Spinal cord (tissue), 9 donors: ENCODE measurements at regions not wholly inside any gene's neighbourhood (a gene's known extent, or its start where the extent isn't known, plus 50 kb on each side); places are given as distances from the start of the nearest gene placed in this dataset.

Experiments used
- DNase-seq, 6 donors: peaks; one replicate each; pipeline versions ENCODE4 v3.0.0 to v3.0.0-alpha.2; 2013 to 2015; ENCODE audit warnings: low spot score in 6 of 6, low read depth in 4 of 6
- H3K27ac ChIP-seq: one replicate; pipeline ENCODE4 v1.5.1; 2013; ENCODE audit warnings: low read depth, low read length, control low read depth
- H3K27me3 ChIP-seq: one replicate; pipeline ENCODE4 v1.6.1; 2013; ENCODE audit warnings: low read length; ENCODE audit not compliant: control insufficient read depth, insufficient read depth
- H3K36me3 ChIP-seq: one replicate; pipeline ENCODE4 v1.6.1; 2013; ENCODE audit warnings: low read length; ENCODE audit not compliant: control insufficient read depth, insufficient read depth
- H3K4me1 ChIP-seq: one replicate; pipeline ENCODE4 v1.6.1; 2013; ENCODE audit warnings: low read length; ENCODE audit not compliant: control insufficient read depth, insufficient read depth
- H3K4me3 ChIP-seq: one replicate; pipeline ENCODE4 v1.5.1; 2013; ENCODE audit warnings: low read depth, low read length, control low read depth
- H3K9me3 ChIP-seq: one replicate; pipeline ENCODE4 v1.6.1; 2013; ENCODE audit warnings: low read length; ENCODE audit not compliant: control insufficient read depth, insufficient read depth
- WGBS: methylation state at CpG from one replicate; pipeline ENCODE4 v1.1.5; 2013; ENCODE audit warnings: missing lambda C conversion rate; ENCODE audit not compliant: insufficient coverage; 5-methylcytosine and 5-hydroxymethylcytosine counted together
- donor health status: healthy.

- H3K9me3 ChIP-seq = no peaks in the 10 kb centered on the region
- no peak overlapping the region for H3K4me3 ChIP-seq
- no peaks in the 10 kb centered on the region for H3K36me3 ChIP-seq
- no peak overlapping the region for H3K27ac ChIP-seq
- H3K4me1 ChIP-seq = no peaks in the 10 kb centered on the region
- no CpG with 5 or more reads among the region's 4 CpGs for WGBS
- DNase-seq = no peak
- no peaks in the 10 kb centered on the region for H3K27me3 ChIP-seq
These were observed 833.0 kb downstream of the SLC4A3 start for GRCh38 chr2:220460257-220460985.

GRCh38 chr2:220463876-220464275 is 836.4 kb downstream of the SLC4A3 start:
- no peaks in the 10 kb centered on the region for H3K27me3 ChIP-seq
- H3K36me3 ChIP-seq = no peaks in the 10 kb centered on the region
- H3K4me3 ChIP-seq = no peak overlapping the region
- no peaks in the 10 kb centered on the region for H3K9me3 ChIP-seq
- WGBS = no CpG with 5 or more reads among the region's 1 CpG
- H3K4me1 ChIP-seq = no peaks in the 10 kb centered on the region
- DNase-seq = no peak
- H3K27ac ChIP-seq = no peak overlapping the region

GRCh38 chr2:220465700-220466099 is 838.3 kb downstream of the SLC4A3 start:
- no peaks in the 10 kb centered on the region for H3K9me3 ChIP-seq
- no peak overlapping the region for H3K4me3 ChIP-seq
- WGBS = no CpG with 5 or more reads among the region's 4 CpGs
- no peaks in the 10 kb centered on the region for H3K36me3 ChIP-seq
- no peaks in the 10 kb centered on the region for H3K4me1 ChIP-seq
- no peak overlapping the region for H3K27ac ChIP-seq
- H3K27me3 ChIP-seq = no peaks in the 10 kb centered on the region
- DNase-seq = no peak

DNA sequence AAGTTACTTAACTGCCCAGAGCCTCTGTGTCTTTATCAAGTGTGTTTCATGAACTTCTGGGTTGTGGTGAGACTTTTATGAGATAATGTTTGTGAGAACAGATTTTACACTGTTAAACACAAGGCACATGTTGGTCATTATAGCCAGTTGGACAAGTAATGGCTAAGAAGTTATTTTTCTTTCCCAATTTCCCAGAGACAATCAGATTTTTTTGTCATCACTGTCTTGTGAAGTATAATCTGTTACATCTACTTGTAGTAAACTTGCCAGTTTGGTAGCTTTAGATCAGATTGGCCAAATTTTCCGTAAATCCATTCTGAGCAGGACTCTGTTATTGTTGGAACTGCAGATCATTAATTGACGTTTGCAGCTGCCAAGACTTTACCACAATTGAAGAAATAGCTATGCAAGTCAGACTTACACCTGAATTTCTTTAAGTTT is 838.8 kb downstream of the SLC4A3 start:
- Histone ChIP-seq H3K4me3 (no peak overlapping the region), H3K9me3 (no peaks in the 10 kb centered on the region), H3K4me1 (no peaks in the 10 kb centered on the region), H3K27ac (no peak overlapping the region), H3K27me3 (no peaks in the 10 kb centered on the region), H3K36me3 (no peaks in the 10 kb centered on the region)
- no CpG with 5 or more reads among the region's 2 CpGs for WGBS
- DNase-seq = no peak

DNA sequence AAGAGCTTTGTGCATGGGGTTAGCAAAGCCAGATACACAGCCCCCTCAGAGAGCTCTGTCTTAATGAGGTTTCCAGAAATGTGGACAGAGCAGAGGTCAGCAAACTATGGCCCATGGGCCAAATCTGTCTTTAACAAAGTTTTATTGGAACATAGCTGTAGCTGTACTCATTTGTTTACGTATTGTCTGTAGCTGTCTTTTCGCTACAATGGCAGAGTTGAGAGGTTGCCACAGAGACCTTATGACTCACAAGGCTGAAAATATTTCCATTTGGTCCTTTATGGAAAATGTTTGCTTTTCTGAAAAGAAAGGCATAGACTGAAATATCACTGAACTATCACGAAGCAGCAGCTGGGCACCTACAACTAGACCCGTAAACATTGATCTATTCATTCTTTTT is 841.8 kb downstream of the SLC4A3 start:
- DNase-seq = no peak
- 94% methylated on average over 2 of the region's 4 CpGs for WGBS

GRCh38 chr2:220473611-220474010 is 846.2 kb downstream of the SLC4A3 start:
- H3K4me1 ChIP-seq = no peaks in the 10 kb centered on the region
- H3K9me3 ChIP-seq = no peaks in the 10 kb centered on the region
- no peak overlapping the region for H3K27ac ChIP-seq
- no peaks in the 10 kb centered on the region for H3K36me3 ChIP-seq
- H3K27me3 ChIP-seq = no peaks in the 10 kb centered on the region
- no peak for DNase-seq
- no peak overlapping the region for H3K4me3 ChIP-seq

More for the DNA sequence above, 841.8 kb downstream of the SLC4A3 start:
- H3K27ac ChIP-seq = no peak overlapping the region
- H3K9me3 ChIP-seq = no peaks in the 10 kb centered on the region
- no peaks in the 10 kb centered on the region for H3K4me1 ChIP-seq
- no peak overlapping the region for H3K4me3 ChIP-seq
- H3K36me3 ChIP-seq = no peaks in the 10 kb centered on the region
- no peaks in the 10 kb centered on the region for H3K27me3 ChIP-seq

DNA sequence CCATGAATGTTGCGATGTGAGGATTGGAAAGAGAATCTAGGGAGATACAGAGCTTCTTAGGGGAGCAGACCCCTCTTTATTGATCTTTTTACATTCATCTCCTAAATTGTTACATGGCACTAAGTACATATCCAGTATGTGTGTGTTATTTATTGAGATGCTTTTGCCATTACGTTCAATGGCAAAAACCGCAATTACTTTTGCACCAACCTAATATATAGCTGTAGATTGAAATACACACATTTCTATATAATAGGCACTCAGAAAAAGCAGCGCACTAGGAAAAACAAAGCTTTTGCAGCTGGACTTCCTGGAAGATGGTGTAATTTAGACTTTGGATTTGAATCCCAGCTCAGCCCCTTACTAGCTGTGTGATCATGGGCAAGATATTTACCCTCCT is 849.4 kb downstream of the SLC4A3 start:
- H3K27me3 ChIP-seq = no peaks in the 10 kb centered on the region
- no peaks in the 10 kb centered on the region for H3K4me1 ChIP-seq
- no peaks in the 10 kb centered on the region for H3K36me3 ChIP-seq
- DNase-seq = no peak
- no peak overlapping the region for H3K4me3 ChIP-seq
- WGBS = no CpG with 5 or more reads among the region's 4 CpGs
- no peaks in the 10 kb centered on the region for H3K9me3 ChIP-seq
- no peak overlapping the region for H3K27ac ChIP-seq

GRCh38 chr2:220478305-220479058 is 851.1 kb downstream of the SLC4A3 start:
- no peak overlapping the region for H3K4me3 ChIP-seq
- H3K27ac ChIP-seq = no peak overlapping the region
- H3K36me3 ChIP-seq = no peaks in the 10 kb centered on the region
- H3K4me1 ChIP-seq = no peaks in the 10 kb centered on the region
- H3K27me3 ChIP-seq = no peaks in the 10 kb centered on the region
- DNase-seq = no peak
- H3K9me3 ChIP-seq = no peaks in the 10 kb centered on the region
- WGBS = no CpG with 5 or more reads among the region's 4 CpGs

DNA sequence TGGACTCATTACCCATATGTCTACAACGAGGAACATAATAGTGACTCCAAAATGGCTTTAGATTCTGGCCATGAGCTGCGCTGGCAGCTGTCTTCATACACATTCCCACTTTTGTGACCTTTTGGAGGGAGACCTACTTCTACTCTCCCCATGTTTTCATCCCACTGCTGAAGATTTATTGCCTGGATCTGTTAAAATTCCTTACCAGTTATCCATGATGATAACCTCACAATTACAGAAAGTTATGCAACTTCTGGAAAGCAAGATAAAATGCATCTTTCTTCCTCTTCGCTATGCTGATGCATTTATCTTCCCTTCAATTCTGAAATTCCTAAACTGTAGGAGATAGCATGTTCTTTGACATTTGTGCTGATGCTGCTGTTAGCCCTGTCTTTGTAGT is 855.3 kb downstream of the SLC4A3 start:
- no peak for DNase-seq
- Histone ChIP-seq H3K27ac (no peak overlapping the region), H3K36me3 (no peaks in the 10 kb centered on the region), H3K4me3 (no peak overlapping the region), H3K27me3 (no peaks in the 10 kb centered on the region), H3K4me1 (no peaks in the 10 kb centered on the region), H3K9me3 (no peaks in the 10 kb centered on the region)
- 57% methylated on average over 1 of the region's 3 CpGs for WGBS

DNA sequence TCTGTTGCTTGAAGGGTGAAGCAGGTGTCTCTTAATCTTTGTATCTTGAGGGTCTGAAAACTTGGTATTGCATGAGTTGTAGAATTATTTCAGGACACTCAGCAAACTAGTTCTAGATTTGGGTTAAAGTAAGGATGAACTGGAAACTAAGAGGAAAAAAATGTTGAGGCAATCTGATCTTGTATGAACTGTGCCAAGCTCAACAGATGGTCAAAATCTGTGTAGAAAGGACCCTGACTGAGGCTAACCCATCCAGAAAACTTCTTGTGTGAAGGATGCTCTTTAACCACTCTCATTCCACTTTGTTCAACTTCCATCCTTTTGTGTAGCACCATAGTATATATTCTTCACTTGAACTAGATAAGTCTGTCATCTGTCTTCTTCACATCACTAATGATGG is 861.7 kb downstream of the SLC4A3 start:
- H3K4me1 ChIP-seq = no peaks in the 10 kb centered on the region
- no peak overlapping the region for H3K4me3 ChIP-seq
- no peaks in the 10 kb centered on the region for H3K9me3 ChIP-seq
- H3K27ac ChIP-seq = no peak overlapping the region
- no peak for DNase-seq
- H3K36me3 ChIP-seq = no peaks in the 10 kb centered on the region
- no peaks in the 10 kb centered on the region for H3K27me3 ChIP-seq
